CD14-positive monocyte (primary cell): ENCODE measurements at regions not wholly inside any gene's neighbourhood (a gene's known extent, or its start where the extent isn't known, plus 50 kb on each side); places are given as distances from the start of the nearest gene placed in this dataset.

Experiments used
- DNase-seq, 3 donors: peaks; one replicate each; pipeline ENCODE4 v3.0.0-alpha.2; 2011 to 2022
- H2AFZ ChIP-seq: 2 replicates; pipeline ENCODE4 v1.6.0; 2012; ENCODE audit warnings: mild to moderate bottlenecking, low read depth, low read length, inconsistent platforms; ENCODE audit not compliant: insufficient read depth, poor library complexity, severe bottlenecking
- H3K27ac ChIP-seq, 2 donors: 1 replicate in 1 of 2; 2 replicates in 1 of 2; pipeline ENCODE4 v1.5.1; 2012 to 2013; ENCODE audit warnings: low read length in 2 of 2, control low read depth in 1 of 2, inconsistent platforms in 1 of 2, low read depth in 1 of 2, mild to moderate bottlenecking in 1 of 2
- H3K27me3 ChIP-seq, 2 donors: one replicate each; pipeline versions ENCODE4 v1.6.0 to v1.6.1; 2011 to 2013; ENCODE audit warnings: low read length in 2 of 2; ENCODE audit not compliant: control insufficient read depth in 2 of 2, insufficient read depth in 2 of 2
- H3K36me3 ChIP-seq, 2 donors: replicated peaks in 1 of 2; 1 replicate in 1 of 2; 2 replicates in 1 of 2; pipeline versions ENCODE4 v1.5.1 to v1.6.1; 2012 to 2013; ENCODE audit warnings: low read length in 2 of 2, control low read depth in 1 of 2, inconsistent platforms in 1 of 2, mild to moderate bottlenecking in 1 of 2; ENCODE audit not compliant: insufficient read depth in 2 of 2, control insufficient read depth in 1 of 2
- H3K4me1 ChIP-seq, 2 donors: 1 replicate in 1 of 2; 2 replicates in 1 of 2; pipeline versions ENCODE4 v1.5.1 to v1.6.1; 2012 to 2013; ENCODE audit warnings: low read length in 2 of 2, control low read depth in 1 of 2, inconsistent platforms in 1 of 2, mild to moderate bottlenecking in 1 of 2, moderate library complexity in 1 of 2; ENCODE audit not compliant: insufficient read depth in 2 of 2, control insufficient read depth in 1 of 2
- H3K4me2 ChIP-seq: replicated peaks from 2 replicates; pipeline ENCODE3; 2012; ENCODE audit warnings: low read length, moderate library complexity, mild to moderate bottlenecking; ENCODE audit not compliant: poor library complexity, severe bottlenecking; ENCODE audit errors: extremely low read depth
- H3K4me3 ChIP-seq, 3 experiments: fragments of 200-600 bp in 1 of 3; sonication (generic) in 1 of 3; replicated peaks in 1 of 3; 1 replicate in 2 of 3; 2 replicates in 1 of 3; pipeline ENCODE4 v1.5.1; 2011 to 2013; ENCODE audit warnings: low read length in 3 of 3, mild to moderate bottlenecking in 3 of 3, control low read depth in 2 of 3, low read depth in 2 of 3, inconsistent platforms in 1 of 3, moderate library complexity in 1 of 3
- H3K79me2 ChIP-seq: 2 replicates; pipeline ENCODE4 v1.6.0; 2012; ENCODE audit warnings: mild to moderate bottlenecking, control low read depth, inconsistent platforms, low read length, moderate library complexity; ENCODE audit not compliant: insufficient read depth
- H3K9ac ChIP-seq: 2 replicates; pipeline ENCODE4 v1.6.0; 2017; ENCODE audit warnings: low read length, mild to moderate bottlenecking; ENCODE audit not compliant: insufficient read depth, poor library complexity, severe bottlenecking
- H3K9me3 ChIP-seq, 2 donors: replicated peaks in 1 of 2; 1 replicate in 1 of 2; 2 replicates in 1 of 2; pipeline versions ENCODE4 v1.5.1 to v1.6.1; 2012 to 2013; ENCODE audit warnings: low read length in 2 of 2, control low read depth in 1 of 2; ENCODE audit not compliant: control insufficient read depth in 1 of 2, insufficient read depth in 1 of 2
- H4K20me1 ChIP-seq: 2 replicates; pipeline ENCODE4 v1.6.0; 2012; ENCODE audit warnings: mild to moderate bottlenecking, low read length, control low read depth, moderate library complexity; ENCODE audit not compliant: insufficient read depth
- H3K27ac Mint-ChIP-seq, 7 donors: one replicate each; pipeline ENCODE4 v1.8.0; 2020; ENCODE audit warnings: mild to moderate bottlenecking in 7 of 7, mixed read lengths in 7 of 7, moderate library complexity in 6 of 7, inconsistent platforms in 2 of 7
- H3K27me3 Mint-ChIP-seq, 3 donors: one replicate each; pipeline ENCODE4 v1.8.0; 2021 to 2022; ENCODE audit warnings: low read depth in 3 of 3, mild to moderate bottlenecking in 3 of 3, mixed read lengths in 3 of 3, moderate library complexity in 3 of 3, inconsistent platforms in 1 of 3
- H3K36me3 Mint-ChIP-seq, 2 donors: one replicate each; pipeline ENCODE4 v1.8.0; 2020; ENCODE audit warnings: mixed read lengths in 2 of 2, inconsistent platforms in 1 of 2, mild to moderate bottlenecking in 1 of 2
- H3K4me1 Mint-ChIP-seq: one replicate; pipeline ENCODE4 v1.8.0; 2020; ENCODE audit warnings: mild to moderate bottlenecking, mixed read lengths
- H3K4me3 Mint-ChIP-seq, 2 donors: one replicate each; pipeline ENCODE4 v1.8.0; 2020; ENCODE audit warnings: mild to moderate bottlenecking in 2 of 2, mixed read lengths in 2 of 2, moderate library complexity in 1 of 2
- H3K9me3 Mint-ChIP-seq, 7 donors: one replicate each; pipeline ENCODE4 v1.8.0; 2020 to 2022; ENCODE audit warnings: mixed read lengths in 7 of 7, mild to moderate bottlenecking in 6 of 7, moderate library complexity in 6 of 7, inconsistent platforms in 2 of 7
- CTCF ChIP-seq: fragments of 200-600 bp; IDR thresholded peaks from one replicate; pipeline ENCODE4 v1.8.0; 2022; ENCODE audit warnings: antibody characterized with exemption, mild to moderate bottlenecking
- WGBS: methylation state at CpG from one replicate; pipeline ENCODE4 v1.1.5; 2013; ENCODE audit warnings: missing lambda C conversion rate; ENCODE audit not compliant: insufficient coverage; 5-methylcytosine and 5-hydroxymethylcytosine counted together
- intact Hi-C, 2 donors: fragments of 100-400 bp; cut with micrococcal nuclease; formaldehyde crosslinking; loops; one replicate each; pipeline versions ENCODE4 v1.15.0 to v1.15.1; 2023

DNA sequence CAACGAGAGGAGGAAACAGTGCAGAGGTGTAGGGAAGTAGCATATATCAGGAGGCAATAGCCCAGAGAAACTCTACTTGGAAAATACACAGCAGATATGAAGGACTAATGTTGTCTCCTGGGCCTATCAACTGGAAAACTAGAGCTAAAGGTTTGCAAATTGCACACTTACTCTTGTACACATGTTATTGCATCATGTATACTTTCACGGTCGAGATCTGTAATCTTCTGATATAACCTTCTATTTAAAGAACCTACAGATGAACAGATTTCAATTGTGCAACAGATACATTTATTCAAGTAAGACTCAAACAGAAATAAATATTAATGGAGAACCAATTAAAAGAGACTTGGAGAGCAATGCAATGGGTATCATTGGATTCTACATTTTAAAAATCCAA lies 256.3 kb upstream of the TMEM161B start:
- Histone ChIP-seq H3K27me3 (no peaks in the 10 kb centered on the region), H3K36me3 (no peaks in the 10 kb centered on the region), H3K9ac (no peak overlapping the region), H3K4me3 (no peak overlapping the region), H3K27ac (no peak overlapping the region), H4K20me1 (no peaks in the 10 kb centered on the region), H3K9me3 (no peaks in the 10 kb centered on the region), H3K4me1 (no peaks in the 10 kb centered on the region), H3K4me2 (no peak overlapping the region), H3K79me2 (no peaks in the 10 kb centered on the region), H2AFZ (no peak overlapping the region)
- Mint-ChIP-seq H3K27ac (no peak overlapping the region), H3K27me3 (peaks cover 2 to 7% (median 4%) of the 10 kb centered on the region in 3 donors), H3K9me3 (peaks cover 0 to 6% (median 2%) of the 10 kb centered on the region in 7 donors), H3K4me1 (no peaks in the 10 kb centered on the region), H3K36me3 (no peaks in the 10 kb centered on the region), H3K4me3 (no peak overlapping the region)
- DNase-seq: no peak
- no peak for TF ChIP-seq CTCF
- 100% methylated on average over 2 of the region's 3 CpGs for WGBS
- intact Hi-C loops: no loop called here

GRCh38 chr5:88519066-88519465 lies 250.4 kb upstream of the TMEM161B start:
- Mint-ChIP-seq H3K27ac (no peak overlapping the region), H3K4me3 (no peak overlapping the region), H3K36me3 (no peaks in the 10 kb centered on the region), H3K4me1 (no peaks in the 10 kb centered on the region), H3K9me3 (peaks cover 0 to 6% (median 2%) of the 10 kb centered on the region in 7 donors), H3K27me3 (peaks cover 2 to 3% (median 3%) of the 10 kb centered on the region in 3 donors)
- Histone ChIP-seq H3K27ac (no peak overlapping the region), H3K27me3 (no peaks in the 10 kb centered on the region), H3K9ac (no peak overlapping the region), H3K79me2 (no peaks in the 10 kb centered on the region), H4K20me1 (no peaks in the 10 kb centered on the region), H2AFZ (no peak overlapping the region), H3K4me1 (no peaks in the 10 kb centered on the region), H3K36me3 (no peaks in the 10 kb centered on the region), H3K4me3 (no peak overlapping the region), H3K4me2 (no peak overlapping the region), H3K9me3 (no peaks in the 10 kb centered on the region)
- TF ChIP-seq CTCF: no peak
- intact Hi-C loops: no loop called here
- no peak for DNase-seq
